WTC11 (cell line): ENCODE measurements at regions not wholly inside any gene's neighbourhood (a gene's known extent, or its start where the extent isn't known, plus 50 kb on each side); places are given as distances from the start of the nearest gene placed in this dataset.

Experiments
- ATAC-seq: fragments of 200-7000 bp; cut with Tn5 transposase; 2 replicates; pipeline ENCODE4 v1.10.0; 2021; ENCODE audit warnings: mild to moderate bottlenecking, moderate library complexity
- CTCF ChIA-PET: fragments of 300-600 bp; sonication (Branson Sonifier 250); formaldehyde crosslinking; loops from one replicate; lab custom pipeline; 2021; ENCODE audit warnings: antibody characterized with exemption; lab: Charles Lee
- POLR2A ChIA-PET: fragments of 350-600 bp; sonication (Branson Sonifier 250); formaldehyde crosslinking; loops from one replicate; lab custom pipeline; 2021; ENCODE audit warnings: antibody characterized with exemption; lab: Charles Lee
- DNase-seq: peaks from one replicate; pipeline ENCODE4 v3.0.0; 2021; ENCODE audit warnings: low spot score
- H3K27ac Mint-ChIP-seq: 2 replicates; pipeline ENCODE4 v1.8.0; 2021; ENCODE audit warnings: mixed read lengths
- H3K27me3 Mint-ChIP-seq: 2 replicates; pipeline ENCODE4 v1.8.0; 2021; ENCODE audit warnings: low read depth, mild to moderate bottlenecking, moderate library complexity, mixed read lengths
- H3K36me3 Mint-ChIP-seq: 2 replicates; pipeline ENCODE4 v1.8.0; 2021; ENCODE audit warnings: mixed read lengths
- H3K4me1 Mint-ChIP-seq: 2 replicates; pipeline ENCODE4 v1.8.0; 2022; ENCODE audit warnings: mixed read lengths
- H3K4me3 Mint-ChIP-seq: 2 replicates; pipeline ENCODE4 v1.8.0; 2021; ENCODE audit warnings: mild to moderate bottlenecking, moderate library complexity, mixed read lengths
- H3K9me3 Mint-ChIP-seq: 2 replicates; pipeline ENCODE4 v1.8.0; 2021; ENCODE audit warnings: mixed read lengths
- ATF3 ChIP-seq: sonication (generic); formaldehyde crosslinking; conservative IDR thresholded peaks from 2 replicates; pipeline ENCODE4 v1.8.1; 2022; ENCODE audit warnings: mild to moderate bottlenecking, missing genetic modification reagents
- CTCF ChIP-seq: fragments of 200-600 bp; IDR thresholded peaks from 2 replicates; pipeline ENCODE4 v1.8.0; 2022; ENCODE audit warnings: antibody characterized with exemption
- E2F5 ChIP-seq: sonication (generic); formaldehyde crosslinking; IDR thresholded peaks from 2 replicates; pipeline ENCODE4 v1.8.1; 2022; ENCODE audit warnings: mild to moderate bottlenecking, moderate library complexity, missing genetic modification reagents
- ELF4 ChIP-seq: sonication (generic); formaldehyde crosslinking; IDR thresholded peaks from 2 replicates; pipeline ENCODE4 v1.8.1; 2022; ENCODE audit warnings: low read depth, mild to moderate bottlenecking, moderate library complexity, missing genetic modification reagents
- EMX1 ChIP-seq: fragments of 250-450 bp; sonication (Bioruptor Pico); IDR thresholded peaks from 2 replicates; pipeline ENCODE4 v1.8.0; 2021; ENCODE audit warnings: mild to moderate bottlenecking
- ETV6 ChIP-seq: sonication (generic); formaldehyde crosslinking; IDR thresholded peaks from 2 replicates; pipeline ENCODE4 v1.8.1; 2022; ENCODE audit warnings: mild to moderate bottlenecking, missing genetic modification reagents
- FOXJ3 ChIP-seq: sonication (generic); formaldehyde crosslinking; IDR thresholded peaks from 2 replicates; pipeline ENCODE4 v1.9.0; 2021; ENCODE audit warnings: missing genetic modification reagents, mild to moderate bottlenecking, borderline replicate concordance
- GABPB1 ChIP-seq: sonication (generic); formaldehyde crosslinking; IDR thresholded peaks from 2 replicates; pipeline ENCODE4 v1.8.1; 2023; ENCODE audit warnings: mild to moderate bottlenecking, missing genetic modification reagents
- GTF2I ChIP-seq: fragments of 250-450 bp; sonication (Bioruptor Pico); conservative IDR thresholded peaks from 2 replicates; pipeline ENCODE4 v1.4.0; 2021; ENCODE audit warnings: mild to moderate bottlenecking
- IRF2 ChIP-seq: sonication (generic); formaldehyde crosslinking; IDR thresholded peaks from 2 replicates; pipeline ENCODE4 v1.8.0; 2022; ENCODE audit warnings: low read depth, missing genetic modification reagents, borderline replicate concordance
- KAT7 ChIP-seq: sonication (generic); formaldehyde crosslinking; IDR thresholded peaks from 2 replicates; pipeline ENCODE4 v1.8.1; 2023; ENCODE audit warnings: missing genetic modification reagents, mild to moderate bottlenecking, borderline replicate concordance
- MAX ChIP-seq: sonication (generic); formaldehyde crosslinking; IDR thresholded peaks from 2 replicates; pipeline ENCODE4 v1.8.0; 2022; ENCODE audit warnings: mild to moderate bottlenecking, missing genetic modification reagents
- NFATC4 ChIP-seq: fragments of 250-450 bp; sonication (Bioruptor Pico); IDR thresholded peaks from 2 replicates; pipeline ENCODE4 v1.9.0; 2021; ENCODE audit warnings: mild to moderate bottlenecking
- NFE2L1 ChIP-seq: sonication (generic); formaldehyde crosslinking; IDR thresholded peaks from 2 replicates; pipeline ENCODE4 v1.8.1; 2023; ENCODE audit warnings: missing genetic modification reagents
- NFYB ChIP-seq: sonication (generic); formaldehyde crosslinking; conservative IDR thresholded peaks from 2 replicates; pipeline ENCODE4 v1.8.0; 2022; ENCODE audit warnings: low read depth, missing genetic modification reagents
- OVOL2 ChIP-seq: fragments of 250-450 bp; sonication (Bioruptor Pico); IDR thresholded peaks from 2 replicates; pipeline ENCODE4 v1.9.0; 2021; ENCODE audit warnings: mild to moderate bottlenecking, borderline replicate concordance
- RELA ChIP-seq: sonication (generic); formaldehyde crosslinking; IDR thresholded peaks from 2 replicates; pipeline ENCODE4 v1.8.1; 2022; ENCODE audit warnings: missing genetic modification reagents, mild to moderate bottlenecking, borderline replicate concordance
- RORB ChIP-seq: fragments of 250-450 bp; sonication (Bioruptor Pico); IDR thresholded peaks from 2 replicates; pipeline ENCODE4 v1.9.0; 2021; ENCODE audit warnings: mild to moderate bottlenecking
- SMAD4 ChIP-seq: sonication (generic); formaldehyde crosslinking; IDR thresholded peaks from 2 replicates; pipeline ENCODE4 v1.8.0; 2022; ENCODE audit warnings: mild to moderate bottlenecking, missing genetic modification reagents
- USF2 ChIP-seq: sonication (generic); formaldehyde crosslinking; IDR thresholded peaks from 2 replicates; pipeline ENCODE4 v1.8.1; 2023; ENCODE audit warnings: mild to moderate bottlenecking, missing genetic modification reagents, moderate library complexity
- ZMAT4 ChIP-seq: fragments of 250-450 bp; sonication (Bioruptor Pico); IDR thresholded peaks from 2 replicates; pipeline ENCODE4 v1.9.0; 2021; ENCODE audit warnings: mild to moderate bottlenecking
- ZNF263 ChIP-seq: sonication (generic); formaldehyde crosslinking; IDR thresholded peaks from 2 replicates; pipeline ENCODE4 v1.8.1; 2022; ENCODE audit warnings: low read depth, mild to moderate bottlenecking, moderate library complexity, missing genetic modification reagents
- ZNF423 ChIP-seq: fragments of 250-450 bp; sonication (Bioruptor Pico); IDR thresholded peaks from 2 replicates; pipeline ENCODE4 v2.1.2; 2022; ENCODE audit warnings: mild to moderate bottlenecking, moderate library complexity
- ZSCAN18 ChIP-seq: fragments of 250-450 bp; sonication (Bioruptor Pico); IDR thresholded peaks from 2 replicates; pipeline ENCODE4 v2.1.2; 2022; ENCODE audit warnings: mild to moderate bottlenecking, moderate library complexity
- TF ChIP-seq, protein P1 (sequence below): sonication (generic); formaldehyde crosslinking; IDR thresholded peaks from 2 replicates; pipeline ENCODE4 v1.8.0; 2023; ENCODE audit warnings: mild to moderate bottlenecking, missing genetic modification reagents

- TF ChIP-seq CTCF (no peak), NFATC4 (no peak), USF2 (CRISPR knock-in tag) (no peak), E2F5 (no peak), FOXJ3 (no peak), OVOL2 (CRISPR knock-in tag) (no peak), EMX1 (CRISPR knock-in tag) (no peak), RELA (CRISPR knock-in tag) (no peak), ETV6 (CRISPR knock-in tag) (no peak), ATF3 (no peak), ZSCAN18 (CRISPR knock-in tag) (no peak)
Measured at GRCh38 chr2:145257931-145258330, 738.0 kb upstream of the ZEB2 start (continued).

DNA sequence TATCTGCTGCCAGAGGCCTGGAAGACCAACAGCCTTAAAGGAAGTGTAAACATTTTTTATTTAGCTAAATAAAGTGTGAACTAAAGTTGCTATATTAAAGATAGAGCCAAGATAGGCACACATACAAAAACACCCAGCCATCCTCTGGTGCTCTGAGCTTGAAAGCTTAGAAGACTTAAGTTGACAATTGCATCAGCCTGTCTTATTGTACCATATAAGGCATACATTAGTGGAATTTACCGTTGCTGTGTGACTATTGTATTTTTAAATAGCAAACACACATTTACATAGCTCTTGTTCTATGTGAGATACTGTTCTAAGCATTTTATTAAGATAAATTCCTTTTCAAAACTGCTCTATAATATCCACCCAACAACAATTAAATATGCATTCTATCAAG, 736.6 kb upstream of the ZEB2 start:
- H3K27ac Mint-ChIP-seq, result no peak overlapping the region
- H3K36me3 Mint-ChIP-seq, result no peaks in the 10 kb centered on the region
- CTCF ChIA-PET, result no interaction called here
- TF ChIP-seq RORB (CRISPR knock-in tag) (no peak), GABPB1 (CRISPR knock-in tag) (no peak), ZNF263 (CRISPR knock-in tag) (no peak), NFE2L1 (CRISPR knock-in tag) (no peak), KAT7 (CRISPR knock-in tag) (no peak), GTF2I (CRISPR knock-in tag) (no peak), NFYB (CRISPR knock-in tag) (no peak), SMAD4 (no peak)
- POLR2A ChIA-PET, result interaction anchor here (0.6 kb wide), 1 partner anchor 845 kb away, joined by 7 read pairs; no protein-coding TSS in a partner anchor
- DNase-seq (no peak), ATAC-seq (no peak)
- H3K27me3 Mint-ChIP-seq, result no peaks in the 10 kb centered on the region
- H3K4me1 Mint-ChIP-seq, result peaks cover 11% of the 10 kb centered on the region
- H3K9me3 Mint-ChIP-seq, result peaks cover 4% of the 10 kb centered on the region
- H3K4me3 Mint-ChIP-seq, result no peak overlapping the region

DNA sequence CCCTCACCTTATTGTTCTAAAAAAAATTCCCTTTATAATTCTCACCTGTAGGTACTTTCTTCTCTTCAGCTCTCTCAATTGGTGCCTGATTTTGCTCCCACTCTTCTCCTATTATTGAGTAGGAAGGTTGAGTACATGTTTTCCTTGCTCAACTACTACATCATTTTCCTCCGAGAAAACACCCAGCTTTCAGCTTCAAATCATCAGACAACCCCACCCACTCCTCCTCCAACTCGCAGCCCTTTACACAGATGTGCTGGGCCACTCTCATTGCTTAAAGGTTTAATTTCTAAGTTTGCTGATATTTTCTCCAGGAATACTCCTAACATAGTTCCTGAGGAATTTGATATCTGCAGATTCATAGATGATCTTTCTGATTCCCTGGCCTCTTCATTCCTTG, 734.4 kb upstream of the ZEB2 start:
- H3K27ac Mint-ChIP-seq, result no peak overlapping the region
- ChIA-PET CTCF (no interaction called here), POLR2A (no interaction called here)
- no peaks in the 10 kb centered on the region for H3K36me3 Mint-ChIP-seq
- H3K27me3 Mint-ChIP-seq, result no peaks in the 10 kb centered on the region
- ATAC-seq (no peak), DNase-seq (no peak)
- H3K4me3 Mint-ChIP-seq, result no peak overlapping the region
- H3K9me3 Mint-ChIP-seq, result no peaks in the 10 kb centered on the region
- peaks cover 11% of the 10 kb centered on the region for H3K4me1 Mint-ChIP-seq
- TF ChIP-seq IRF2 (no peak), RELA (CRISPR knock-in tag) (no peak), ZMAT4 (CRISPR knock-in tag) (no peak), ETV6 (CRISPR knock-in tag) (no peak), ELF4 (CRISPR knock-in tag) (no peak), MAX (CRISPR knock-in tag) (no peak), ZNF423 (CRISPR knock-in tag) (no peak), ZSCAN18 (CRISPR knock-in tag) (no peak)
- TF ChIP-seq, protein P1, sequence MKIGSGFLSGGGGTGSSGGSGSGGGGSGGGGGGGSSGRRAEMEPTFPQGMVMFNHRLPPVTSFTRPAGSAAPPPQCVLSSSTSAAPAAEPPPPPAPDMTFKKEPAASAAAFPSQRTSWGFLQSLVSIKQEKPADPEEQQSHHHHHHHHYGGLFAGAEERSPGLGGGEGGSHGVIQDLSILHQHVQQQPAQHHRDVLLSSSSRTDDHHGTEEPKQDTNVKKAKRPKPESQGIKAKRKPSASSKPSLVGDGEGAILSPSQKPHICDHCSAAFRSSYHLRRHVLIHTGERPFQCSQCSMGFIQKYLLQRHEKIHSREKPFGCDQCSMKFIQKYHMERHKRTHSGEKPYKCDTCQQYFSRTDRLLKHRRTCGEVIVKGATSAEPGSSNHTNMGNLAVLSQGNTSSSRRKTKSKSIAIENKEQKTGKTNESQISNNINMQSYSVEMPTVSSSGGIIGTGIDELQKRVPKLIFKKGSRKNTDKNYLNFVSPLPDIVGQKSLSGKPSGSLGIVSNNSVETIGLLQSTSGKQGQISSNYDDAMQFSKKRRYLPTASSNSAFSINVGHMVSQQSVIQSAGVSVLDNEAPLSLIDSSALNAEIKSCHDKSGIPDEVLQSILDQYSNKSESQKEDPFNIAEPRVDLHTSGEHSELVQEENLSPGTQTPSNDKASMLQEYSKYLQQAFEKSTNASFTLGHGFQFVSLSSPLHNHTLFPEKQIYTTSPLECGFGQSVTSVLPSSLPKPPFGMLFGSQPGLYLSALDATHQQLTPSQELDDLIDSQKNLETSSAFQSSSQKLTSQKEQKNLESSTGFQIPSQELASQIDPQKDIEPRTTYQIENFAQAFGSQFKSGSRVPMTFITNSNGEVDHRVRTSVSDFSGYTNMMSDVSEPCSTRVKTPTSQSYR (CRISPR knock-in tag), result no peak
